HUDEP-2 (cell line): ENCODE measurements at regions not wholly inside any gene's neighbourhood (a gene's known extent, or its start where the extent isn't known, plus 50 kb on each side); places are given as distances from the start of the nearest gene placed in this dataset.

Experiments
- DNase-seq, 76 experiments: peaks; one replicate each; lab custom pipeline; 2025; ENCODE audit not compliant: unreplicated experiment in 76 of 76; lab: John Stamatoyannopoulos, UW

GRCh38 chr5:3344671-3345070, 251.0 kb upstream of the IRX1 start:
- no peak for DNase-seq

GRCh38 chr5:3343911-3344310, 251.7 kb upstream of the IRX1 start:
- DNase-seq = no peak

- no peak for DNase-seq
Observed at GRCh38 chr5:3343211-3343610, 252.4 kb upstream of the IRX1 start.

- DNase-seq = no peak
Observed at GRCh38 chr5:3342271-3343100, 253.1 kb upstream of the IRX1 start.

- no peak for DNase-seq
Observed at GRCh38 chr5:3341446-3342240, 254.0 kb upstream of the IRX1 start.

GRCh38 chr5:3340471-3340870, 255.2 kb upstream of the IRX1 start:
- no peak for DNase-seq

GRCh38 chr5:3339798-3340115, 255.9 kb upstream of the IRX1 start:
- no peak for DNase-seq

- DNase-seq = no peak
Observed at GRCh38 chr5:3339092-3339797, 256.4 kb upstream of the IRX1 start.

GRCh38 chr5:3337812-3338541, 257.7 kb upstream of the IRX1 start:
- no peak for DNase-seq

GRCh38 chr5:3336666-3337065, 259.0 kb upstream of the IRX1 start:
- no peak for DNase-seq

- DNase-seq = no peak
Observed at GRCh38 chr5:3335301-3335700, 260.3 kb upstream of the IRX1 start.

- DNase-seq = no peak
Observed at GRCh38 chr5:3333836-3334235, 261.8 kb upstream of the IRX1 start.

GRCh38 chr5:3333105-3333504, 262.5 kb upstream of the IRX1 start:
- DNase-seq = no peak

GRCh38 chr5:3331819-3332218, 263.8 kb upstream of the IRX1 start:
- DNase-seq = no peak

- DNase-seq = no peak
Observed at GRCh38 chr5:3330442-3330841, 265.2 kb upstream of the IRX1 start.

GRCh38 chr5:3329427-3329826, 266.2 kb upstream of the IRX1 start:
- no peak for DNase-seq

GRCh38 chr5:3326841-3327232, 268.8 kb upstream of the IRX1 start:
- no peak for DNase-seq

GRCh38 chr5:3325972-3326840, 269.4 kb upstream of the IRX1 start:
- DNase-seq = no peak

GRCh38 chr5:3325201-3325971, 270.2 kb upstream of the IRX1 start:
- DNase-seq = no peak
